GM10248 (cell line): ENCODE measurements at regions not wholly inside any gene's neighbourhood (a gene's known extent, or its start where the extent isn't known, plus 50 kb on each side); places are given as distances from the start of the nearest gene placed in this dataset.

Experiments
- CTCF ChIA-PET: fragments of 300-600 bp; sonication (Branson Sonifier 250); formaldehyde crosslinking; extraction: SDS; loops from one replicate; lab custom pipeline; 2021; ENCODE audit warnings: antibody characterized with exemption; lab: Yijun Ruan, JAX
- POLR2A ChIA-PET: fragments of 350-650 bp; sonication (Branson Sonifier 250); formaldehyde crosslinking; extraction: SDS; loops from one replicate; lab custom pipeline; 2020; ENCODE audit warnings: antibody characterized with exemption; lab: Yijun Ruan, JAX
- DNase-seq: peaks from one replicate; pipeline ENCODE4 v3.0.0; 2012; ENCODE audit errors: extremely low spot score
- TF ChIP-seq, protein P1 (sequence below): IDR thresholded peaks from 2 replicates; pipeline ENCODE4 v1.5.1; 2012; ENCODE audit warnings: mild to moderate bottlenecking, low read depth; ENCODE audit errors: extremely low read depth, missing control alignments, control extremely low read depth

DNA sequence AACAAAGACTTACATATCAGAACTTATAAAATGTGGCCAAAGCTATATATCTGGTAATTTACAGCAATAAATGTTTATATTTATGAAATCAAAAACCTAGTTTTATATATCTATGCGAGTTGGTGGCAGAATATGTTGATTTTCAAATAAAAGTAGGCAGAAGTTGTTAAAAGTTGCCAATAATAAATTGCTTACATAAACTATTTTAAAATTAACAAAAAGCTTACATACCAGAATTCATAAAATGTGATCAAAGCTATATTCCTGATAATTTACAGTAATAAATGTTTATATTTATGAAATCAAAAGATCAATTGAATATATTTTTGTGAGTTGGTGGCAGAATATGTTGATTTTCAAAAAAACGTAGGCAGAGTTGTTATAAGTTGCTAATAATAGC is 451.8 kb upstream of the KHDRBS2 start:
- ChIA-PET POLR2A (no interaction called here), CTCF (interaction anchor here (1.1 kb wide), 1 partner anchor 24 kb away, joined by 3 read pairs; no protein-coding TSS in a partner anchor)
- DNase-seq: no peak
- TF ChIP-seq, protein P1, sequence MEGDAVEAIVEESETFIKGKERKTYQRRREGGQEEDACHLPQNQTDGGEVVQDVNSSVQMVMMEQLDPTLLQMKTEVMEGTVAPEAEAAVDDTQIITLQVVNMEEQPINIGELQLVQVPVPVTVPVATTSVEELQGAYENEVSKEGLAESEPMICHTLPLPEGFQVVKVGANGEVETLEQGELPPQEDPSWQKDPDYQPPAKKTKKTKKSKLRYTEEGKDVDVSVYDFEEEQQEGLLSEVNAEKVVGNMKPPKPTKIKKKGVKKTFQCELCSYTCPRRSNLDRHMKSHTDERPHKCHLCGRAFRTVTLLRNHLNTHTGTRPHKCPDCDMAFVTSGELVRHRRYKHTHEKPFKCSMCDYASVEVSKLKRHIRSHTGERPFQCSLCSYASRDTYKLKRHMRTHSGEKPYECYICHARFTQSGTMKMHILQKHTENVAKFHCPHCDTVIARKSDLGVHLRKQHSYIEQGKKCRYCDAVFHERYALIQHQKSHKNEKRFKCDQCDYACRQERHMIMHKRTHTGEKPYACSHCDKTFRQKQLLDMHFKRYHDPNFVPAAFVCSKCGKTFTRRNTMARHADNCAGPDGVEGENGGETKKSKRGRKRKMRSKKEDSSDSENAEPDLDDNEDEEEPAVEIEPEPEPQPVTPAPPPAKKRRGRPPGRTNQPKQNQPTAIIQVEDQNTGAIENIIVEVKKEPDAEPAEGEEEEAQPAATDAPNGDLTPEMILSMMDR: no peak

DNA sequence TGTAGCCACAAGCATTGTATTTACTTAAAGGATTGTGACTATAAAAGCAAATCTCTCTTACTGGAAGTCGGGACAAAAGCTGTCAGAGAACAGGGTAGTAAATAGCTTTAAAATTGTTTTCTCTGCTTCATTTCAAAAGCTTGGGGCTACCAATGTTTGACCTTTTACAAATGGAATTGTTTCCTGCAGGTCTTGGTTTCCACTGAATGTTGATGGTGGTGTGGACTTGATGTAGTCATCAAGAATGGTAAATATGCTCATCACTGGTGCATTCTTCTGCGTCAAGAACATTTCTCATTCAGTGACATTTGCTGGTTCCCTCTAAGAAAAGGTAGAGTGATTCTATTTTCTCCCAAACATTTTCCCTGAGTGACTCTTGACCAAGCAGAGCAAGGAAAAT is 435.4 kb upstream of the KHDRBS2 start:
- POLR2A ChIA-PET: no interaction called here
- CTCF ChIA-PET: interaction anchor here (1.2 kb wide), 1 partner anchor 19 kb away, joined by 3 read pairs; no protein-coding TSS in a partner anchor
- DNase-seq: no peak
- TF ChIP-seq, protein P1: no peak

DNA sequence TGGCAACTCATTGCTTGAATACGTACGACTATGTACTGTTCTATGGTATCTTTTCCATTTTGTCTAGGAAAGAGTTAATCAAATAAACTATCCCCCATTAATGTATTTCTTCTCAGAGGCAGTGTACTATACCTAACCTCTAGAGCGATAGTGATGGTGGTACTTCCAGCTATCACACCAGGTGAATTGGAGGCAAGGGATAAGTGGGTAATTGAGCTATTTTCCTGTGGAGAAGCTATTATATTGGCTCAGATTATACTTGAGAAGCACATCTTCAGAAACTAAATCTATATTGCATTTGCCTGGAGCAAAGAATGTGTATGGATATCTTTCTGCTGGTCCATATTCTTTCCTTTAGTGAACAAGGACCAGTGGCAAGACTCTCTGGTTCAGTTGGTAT is 430.7 kb upstream of the KHDRBS2 start:
- TF ChIP-seq, protein P1: no peak
- ChIA-PET POLR2A (no interaction called here), CTCF (no interaction called here)
- DNase-seq: no peak

DNA sequence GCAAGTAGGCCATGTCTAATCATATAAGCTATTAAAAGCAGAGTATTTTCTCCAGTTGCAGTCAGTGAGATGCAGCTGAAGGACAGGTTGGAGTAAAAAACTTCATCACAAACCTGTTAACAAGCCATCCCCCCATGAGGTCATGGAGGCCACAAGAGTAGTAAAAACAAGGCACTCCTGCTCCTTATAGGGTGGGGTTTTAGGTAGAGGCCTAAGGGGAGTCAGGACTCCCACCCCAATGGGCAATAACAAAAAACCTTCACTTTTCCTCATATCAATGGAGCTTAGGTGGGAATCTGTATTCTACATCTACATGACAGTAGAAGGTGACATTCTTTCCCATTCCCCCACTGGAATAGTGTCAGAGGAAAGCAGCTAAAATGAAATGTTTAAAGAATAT is 428.1 kb upstream of the KHDRBS2 start:
- TF ChIP-seq, protein P1: no peak
- ChIA-PET CTCF (interaction anchor here (1.0 kb wide), 1 partner anchor 24 kb away, joined by 3 read pairs; no protein-coding TSS in a partner anchor), POLR2A (no interaction called here)
- no peak for DNase-seq

DNA sequence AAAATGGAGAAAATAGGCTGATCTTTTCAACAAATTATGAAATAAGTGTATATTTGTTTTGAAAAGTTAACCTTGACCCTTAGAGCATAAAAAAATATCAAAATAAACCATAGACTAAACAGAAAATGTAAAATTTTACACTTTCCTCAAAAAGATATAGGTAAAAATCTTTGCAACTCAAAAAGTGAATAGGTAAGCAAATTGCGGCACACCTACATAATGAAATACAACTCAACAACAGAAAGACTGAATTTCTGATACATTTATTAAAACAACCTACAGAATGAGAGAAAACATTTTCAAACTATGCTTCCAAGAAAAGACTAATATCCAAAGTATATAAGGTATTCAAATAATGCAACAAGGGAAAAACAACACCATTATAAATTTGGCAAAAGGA is 425.7 kb upstream of the KHDRBS2 start:
- TF ChIP-seq, protein P1: no peak
- CTCF ChIA-PET: no interaction called here
- DNase-seq: no peak
- POLR2A ChIA-PET: no interaction called here

DNA sequence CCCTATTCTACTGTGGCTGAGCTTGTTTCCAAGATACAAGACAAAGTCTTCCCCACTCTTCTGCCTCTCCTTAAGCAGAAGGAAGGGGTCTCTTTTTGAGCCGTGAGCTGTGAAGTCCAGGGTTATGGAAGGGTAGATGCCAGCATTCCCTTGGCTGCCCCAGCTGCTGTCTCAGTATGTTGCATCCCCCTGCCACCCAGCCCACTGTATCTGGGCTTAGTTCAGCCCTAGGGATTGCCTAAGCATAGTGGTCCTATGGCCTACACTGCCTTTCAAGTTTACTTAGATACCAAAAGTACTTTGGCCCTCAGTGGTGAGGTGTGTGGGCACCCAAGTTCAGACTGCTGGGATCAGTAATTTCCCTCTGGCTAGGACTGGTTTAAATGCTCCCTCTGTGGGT is 421.9 kb upstream of the KHDRBS2 start:
- no peak for DNase-seq
- CTCF ChIA-PET: interaction anchor here (1.5 kb wide), 1 partner anchor 11 kb away, joined by 4 read pairs; no protein-coding TSS in a partner anchor
- POLR2A ChIA-PET: no interaction called here
- TF ChIP-seq, protein P1: no peak
